Loucy (cell line): ENCODE measurements at regions not wholly inside any gene's neighbourhood (a gene's known extent, or its start where the extent isn't known, plus 50 kb on each side); places are given as distances from the start of the nearest gene placed in this dataset.

Source experiments
- H2AFZ ChIP-seq: fragments of 200-600 bp; sonication (generic); 2 replicates; pipeline ENCODE4 v1.6.0; 2016; ENCODE audit warnings: antibody characterized with exemption, mild to moderate bottlenecking, low read length, moderate library complexity
- H3F3A ChIP-seq: fragments of 200-600 bp; 2 replicates; pipeline ENCODE4 v1.6.0; 2016; ENCODE audit warnings: antibody characterized with exemption, low read depth, mild to moderate bottlenecking
- H3K27me3 ChIP-seq: fragments of 200-600 bp; sonication (generic); 2 replicates; pipeline ENCODE4 v1.6.1; 2014; ENCODE audit warnings: low read length, mild to moderate bottlenecking; ENCODE audit not compliant: insufficient read depth, poor library complexity, severe bottlenecking
- H3K36me3 ChIP-seq: fragments of 200-600 bp; sonication (generic); 2 replicates; pipeline ENCODE4 v1.6.1; 2016; ENCODE audit warnings: low read length; ENCODE audit not compliant: insufficient read depth
- H3K4me1 ChIP-seq: fragments of 200-600 bp; sonication (generic); 2 replicates; pipeline ENCODE4 v1.5.1; 2014; ENCODE audit warnings: low read length, mild to moderate bottlenecking; ENCODE audit not compliant: insufficient read depth, poor library complexity, severe bottlenecking
- H3K4me2 ChIP-seq: fragments of 200-600 bp; sonication (generic); 2 replicates; pipeline ENCODE4 v1.6.0; 2014; ENCODE audit warnings: antibody characterized with exemption, low read length, low read depth, mild to moderate bottlenecking; ENCODE audit not compliant: poor library complexity, severe bottlenecking
- H3K4me3 ChIP-seq: fragments of 200-600 bp; sonication (generic); 2 replicates; pipeline ENCODE4 v1.5.1; 2014; ENCODE audit warnings: low read length, mild to moderate bottlenecking, mixed read lengths; ENCODE audit not compliant: poor library complexity, severe bottlenecking
- H3K79me2 ChIP-seq: fragments of 200-600 bp; sonication (generic); 2 replicates; pipeline ENCODE4 v1.6.1; 2014; ENCODE audit warnings: low read length; ENCODE audit not compliant: insufficient read depth
- H3K9ac ChIP-seq: fragments of 200-600 bp; sonication (generic); 2 replicates; pipeline ENCODE4 v1.6.0; 2014; ENCODE audit warnings: mild to moderate bottlenecking, low read depth, low read length, moderate library complexity; ENCODE audit not compliant: poor library complexity, severe bottlenecking
- H3K9me2 ChIP-seq: fragments of 200-600 bp; sonication (generic); replicated peaks from 2 replicates; pipeline ENCODE4 v1.6.1; 2016; ENCODE audit warnings: low read depth, low read length, mixed read lengths
- H3K9me3 ChIP-seq: fragments of 200-600 bp; sonication (generic); 2 replicates; pipeline ENCODE4 v1.6.1; 2014; ENCODE audit warnings: mild to moderate bottlenecking, antibody characterized with exemption, low read length, low read depth; ENCODE audit not compliant: insufficient read depth
- H4K20me1 ChIP-seq: fragments of 200-600 bp; sonication (generic); 2 replicates; pipeline ENCODE4 v1.6.0; 2014; ENCODE audit warnings: antibody characterized with exemption, low read length, mild to moderate bottlenecking; ENCODE audit not compliant: insufficient read depth, poor library complexity, severe bottlenecking
- EZH2phosphoT487 ChIP-seq: fragments of 200-600 bp; IDR thresholded peaks from 2 replicates; pipeline ENCODE4 v1.6.1; 2018; ENCODE audit warnings: antibody characterized with exemption, mild to moderate bottlenecking, moderate library complexity, borderline replicate concordance
- TF ChIP-seq, protein P1 (sequence below): fragments of 200-600 bp; sonication (generic); conservative IDR thresholded peaks from 2 replicates; pipeline ENCODE4 v1.5.1; 2014; ENCODE audit warnings: mild to moderate bottlenecking, antibody characterized with exemption, low read length

DNA sequence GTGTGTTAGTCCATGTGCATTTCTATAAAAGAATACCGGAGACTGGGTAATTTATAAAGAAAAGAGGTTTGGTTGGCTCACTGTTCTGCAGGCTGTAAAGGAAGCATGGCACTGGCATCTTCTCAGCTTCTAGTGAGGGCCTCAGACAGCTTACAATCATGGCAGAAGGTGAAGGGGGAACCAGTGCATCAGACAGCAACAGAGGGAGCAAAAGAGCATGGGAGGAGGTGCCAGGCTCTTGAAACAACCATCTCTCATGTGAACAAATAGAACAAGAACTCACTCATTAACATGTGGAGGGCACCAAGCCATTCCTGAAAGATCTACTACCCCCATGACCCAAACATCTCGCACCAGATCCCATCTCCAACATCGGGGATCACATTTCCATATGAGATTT lies 89.2 kb upstream of the IL33 start:
- H3K36me3 ChIP-seq, result no peaks in the 10 kb centered on the region
- H2AFZ ChIP-seq, result no peak overlapping the region

DNA sequence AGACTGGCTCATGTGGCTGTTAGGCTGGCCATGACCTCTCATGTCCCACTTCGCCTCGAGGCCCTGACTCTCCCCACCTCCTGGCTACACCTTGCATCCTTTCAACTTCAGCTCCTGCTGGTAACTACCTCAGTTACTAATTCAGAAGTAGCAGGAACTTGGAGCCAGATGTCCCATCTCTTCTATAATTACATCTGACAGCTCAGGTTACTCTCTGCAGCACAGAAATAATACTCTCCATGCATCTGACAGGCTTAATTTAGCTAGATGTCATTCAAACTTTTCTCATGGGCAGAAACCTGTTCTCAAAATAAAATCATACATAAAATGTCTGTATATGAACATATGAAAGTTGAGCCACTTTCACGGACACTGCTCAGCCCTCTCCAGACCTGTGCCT lies 92.2 kb upstream of the IL33 start:
- no peak overlapping the region for H2AFZ ChIP-seq
- TF ChIP-seq, protein P1, sequence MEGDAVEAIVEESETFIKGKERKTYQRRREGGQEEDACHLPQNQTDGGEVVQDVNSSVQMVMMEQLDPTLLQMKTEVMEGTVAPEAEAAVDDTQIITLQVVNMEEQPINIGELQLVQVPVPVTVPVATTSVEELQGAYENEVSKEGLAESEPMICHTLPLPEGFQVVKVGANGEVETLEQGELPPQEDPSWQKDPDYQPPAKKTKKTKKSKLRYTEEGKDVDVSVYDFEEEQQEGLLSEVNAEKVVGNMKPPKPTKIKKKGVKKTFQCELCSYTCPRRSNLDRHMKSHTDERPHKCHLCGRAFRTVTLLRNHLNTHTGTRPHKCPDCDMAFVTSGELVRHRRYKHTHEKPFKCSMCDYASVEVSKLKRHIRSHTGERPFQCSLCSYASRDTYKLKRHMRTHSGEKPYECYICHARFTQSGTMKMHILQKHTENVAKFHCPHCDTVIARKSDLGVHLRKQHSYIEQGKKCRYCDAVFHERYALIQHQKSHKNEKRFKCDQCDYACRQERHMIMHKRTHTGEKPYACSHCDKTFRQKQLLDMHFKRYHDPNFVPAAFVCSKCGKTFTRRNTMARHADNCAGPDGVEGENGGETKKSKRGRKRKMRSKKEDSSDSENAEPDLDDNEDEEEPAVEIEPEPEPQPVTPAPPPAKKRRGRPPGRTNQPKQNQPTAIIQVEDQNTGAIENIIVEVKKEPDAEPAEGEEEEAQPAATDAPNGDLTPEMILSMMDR, result no peak
- no peak for TF ChIP-seq EZH2phosphoT487
- no peak overlapping the region for H3K9ac ChIP-seq
- H3K9me3 ChIP-seq, result no peaks in the 10 kb centered on the region
- H3K9me2 ChIP-seq, result no peaks in the 10 kb centered on the region
- no peak overlapping the region for H3K4me2 ChIP-seq
- no peaks in the 10 kb centered on the region for H4K20me1 ChIP-seq
- H3K36me3 ChIP-seq, result no peaks in the 10 kb centered on the region
- no peaks in the 10 kb centered on the region for H3K4me1 ChIP-seq
- H3K27me3 ChIP-seq, result peaks cover 23% of the 10 kb centered on the region
- no peaks in the 10 kb centered on the region for H3F3A ChIP-seq
- no peak overlapping the region for H3K4me3 ChIP-seq
- no peaks in the 10 kb centered on the region for H3K79me2 ChIP-seq

More for the DNA sequence above, 89.2 kb upstream of the IL33 start:
- no peaks in the 10 kb centered on the region for H3K79me2 ChIP-seq
- no peaks in the 10 kb centered on the region for H3F3A ChIP-seq
- H3K9ac ChIP-seq, result no peak overlapping the region
- H3K4me2 ChIP-seq, result no peak overlapping the region
- H3K9me2 ChIP-seq, result no peaks in the 10 kb centered on the region
- no peak overlapping the region for H3K4me3 ChIP-seq
- no peaks in the 10 kb centered on the region for H3K4me1 ChIP-seq
- H3K27me3 ChIP-seq, result peaks cover 38% of the 10 kb centered on the region
- no peaks in the 10 kb centered on the region for H3K9me3 ChIP-seq
- TF ChIP-seq, protein P1, result no peak
- no peak for TF ChIP-seq EZH2phosphoT487
- H4K20me1 ChIP-seq, result no peaks in the 10 kb centered on the region

DNA sequence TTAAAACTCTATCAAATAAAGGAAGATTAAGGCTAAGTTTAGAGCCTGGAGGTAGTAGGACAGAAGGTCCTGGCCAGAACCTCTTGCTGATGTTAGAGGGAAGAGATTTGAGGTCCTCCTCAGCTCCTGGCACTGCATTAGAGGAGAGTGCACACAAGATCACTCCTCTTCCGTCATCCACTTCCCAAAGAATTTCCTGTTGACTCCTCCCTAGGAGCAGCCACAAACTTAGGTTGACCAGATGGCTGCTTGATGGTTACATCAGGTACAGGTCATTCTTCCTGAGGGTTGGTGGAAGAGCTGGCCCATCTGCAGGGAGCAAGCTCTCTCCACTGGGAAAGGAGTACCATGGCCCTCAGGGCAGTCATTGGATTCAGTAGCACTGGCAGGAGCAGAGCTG lies 93.9 kb upstream of the IL33 start:
- Histone ChIP-seq H3K9me3 (no peaks in the 10 kb centered on the region), H3K4me1 (no peaks in the 10 kb centered on the region), H3K36me3 (no peaks in the 10 kb centered on the region), H3K27me3 (peaks cover 12% of the 10 kb centered on the region), H2AFZ (no peak overlapping the region), H3F3A (no peaks in the 10 kb centered on the region), H3K9ac (no peak overlapping the region), H4K20me1 (no peaks in the 10 kb centered on the region), H3K79me2 (no peaks in the 10 kb centered on the region), H3K4me3 (no peak overlapping the region), H3K4me2 (no peak overlapping the region), H3K9me2 (no peaks in the 10 kb centered on the region)
- TF ChIP-seq, protein P1, result no peak
- no peak for TF ChIP-seq EZH2phosphoT487
